ENCODE measurements at regions not wholly inside any gene's neighbourhood (a gene's known extent, or its start where the extent isn't known, plus 50 kb on each side); places are given as distances from the start of the nearest gene placed in this dataset.

DNA sequence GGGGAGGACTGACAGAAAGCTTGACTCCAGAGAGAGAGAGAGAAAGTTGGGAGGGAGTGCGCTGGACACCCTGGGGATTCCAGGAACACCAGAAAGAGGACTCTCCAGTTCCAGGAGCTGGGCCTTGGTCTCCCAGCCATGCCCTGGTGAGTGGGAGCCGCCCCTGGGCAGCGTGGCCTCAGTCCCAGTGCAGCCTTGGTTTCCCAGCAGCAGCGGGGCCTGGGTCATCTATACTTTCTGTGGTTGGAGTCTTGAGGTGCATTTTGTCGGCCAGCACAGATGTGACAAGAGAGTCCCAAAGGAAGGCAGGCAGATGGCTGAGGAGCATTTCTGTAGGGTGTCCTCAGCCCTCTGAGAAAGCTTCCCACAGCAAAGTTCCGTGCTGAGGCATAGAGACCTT lies 334.7 kb upstream of the ZNF32 start:
- no peak overlapping the region for H3K27ac ChIP-seq
- H4K20me1 ChIP-seq: no peaks in the 10 kb centered on the region
- no peaks in the 10 kb centered on the region for H3K27me3 ChIP-seq
- no peak overlapping the region for H3K4me2 ChIP-seq
- H3K4me1 ChIP-seq: peaks cover 0 to 44% (median 8%) of the 10 kb centered on the region in 10 experiments; a peak in 14 of 20 replicates
- no peak overlapping the region for H3K4me3 ChIP-seq
- TF ChIP-seq Cebpa-rat (IDR thresholded peaks at IDR 0.05): no peak
- no peaks in the 10 kb centered on the region for H3K36me3 ChIP-seq
- H3K9me3 ChIP-seq (replicated peaks in 1 of 11): no peaks in the 10 kb centered on the region
- no peak overlapping the region for H3K9ac ChIP-seq

DNA sequence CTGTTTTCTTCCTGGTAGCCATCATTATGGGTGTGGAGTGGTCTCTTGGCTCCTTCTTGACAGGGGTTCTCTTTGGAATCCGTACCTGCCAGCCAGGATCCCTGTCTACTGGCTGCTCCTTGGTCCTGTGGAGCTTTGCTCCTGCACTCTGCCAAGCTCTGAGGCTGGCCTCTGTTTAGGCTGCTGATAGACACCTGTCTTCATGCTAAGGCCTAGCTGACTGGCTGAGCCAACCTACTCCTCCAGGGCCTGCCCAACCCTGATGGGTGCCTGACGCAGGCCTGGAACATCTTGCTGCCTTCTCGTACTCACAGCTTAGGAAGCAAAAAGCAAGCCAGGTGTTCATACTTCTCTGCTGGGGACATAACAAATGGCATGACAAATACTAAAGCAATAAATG lies 333.6 kb upstream of the ZNF32 start:
- no peaks in the 10 kb centered on the region for H3K27me3 ChIP-seq
- H3K9me3 ChIP-seq (replicated peaks in 1 of 11): peaks cover 0 to 5% (median 0%) of the 10 kb centered on the region in 11 experiments; a peak in 1 of 22 replicates
- TF ChIP-seq Cebpa-rat (IDR thresholded peaks at IDR 0.05): no peak
- H3K9ac ChIP-seq: no peak overlapping the region
- peak overlapping the region in 2 of 11 experiments; percentile 72 to 81; a peak in 4 of 22 replicates for H3K4me2 ChIP-seq
- peaks cover 4 to 56% (median 17%) of the 10 kb centered on the region in 10 experiments; a peak in 18 of 20 replicates for H3K4me1 ChIP-seq
- peak overlapping the region in 1 of 11 experiments; percentile 62; a peak in 1 of 22 replicates for H3K27ac ChIP-seq
- H3K36me3 ChIP-seq: no peaks in the 10 kb centered on the region
- no peak overlapping the region for H3K4me3 ChIP-seq
- H4K20me1 ChIP-seq: no peaks in the 10 kb centered on the region

DNA sequence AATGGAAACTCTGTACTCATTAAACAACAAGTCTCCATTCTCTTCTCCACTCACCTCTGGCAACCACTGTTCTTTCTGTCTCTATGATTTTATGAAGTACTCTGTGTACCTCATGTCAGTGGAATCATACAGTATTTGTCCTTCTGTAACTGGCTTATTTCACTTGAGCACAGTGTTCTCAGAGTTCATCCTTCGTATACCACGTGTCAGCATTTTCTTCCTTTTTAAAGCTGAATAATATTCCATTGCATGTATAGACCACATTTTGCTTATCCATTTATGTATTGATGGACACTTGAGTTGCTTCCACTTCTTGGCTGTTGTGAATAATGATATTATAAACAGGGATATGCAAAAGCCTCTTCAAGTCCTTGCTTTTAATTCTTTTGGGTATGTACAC lies 333.0 kb upstream of the ZNF32 start:
- Histone ChIP-seq H3K9ac (no peak overlapping the region), H3K4me3 (no peak overlapping the region), H3K4me1 (peaks cover 4 to 58% (median 17%) of the 10 kb centered on the region in 10 experiments; a peak in 18 of 20 replicates), H3K9me3 (replicated peaks in 1 of 11) (peaks cover 0 to 9% (median 0%) of the 10 kb centered on the region in 11 experiments; a peak in 2 of 22 replicates), H3K27me3 (no peaks in the 10 kb centered on the region), H4K20me1 (no peaks in the 10 kb centered on the region), H3K4me2 (peak overlapping the region in 3 of 11 experiments; percentile 72 to 81 (median 76); a peak in 6 of 22 replicates), H3K36me3 (no peaks in the 10 kb centered on the region), H3K27ac (peak overlapping the region in 3 of 11 experiments; percentile 21 to 62 (median 26); a peak in 5 of 22 replicates)
- no peak for TF ChIP-seq Cebpa-rat (IDR thresholded peaks at IDR 0.05)

DNA sequence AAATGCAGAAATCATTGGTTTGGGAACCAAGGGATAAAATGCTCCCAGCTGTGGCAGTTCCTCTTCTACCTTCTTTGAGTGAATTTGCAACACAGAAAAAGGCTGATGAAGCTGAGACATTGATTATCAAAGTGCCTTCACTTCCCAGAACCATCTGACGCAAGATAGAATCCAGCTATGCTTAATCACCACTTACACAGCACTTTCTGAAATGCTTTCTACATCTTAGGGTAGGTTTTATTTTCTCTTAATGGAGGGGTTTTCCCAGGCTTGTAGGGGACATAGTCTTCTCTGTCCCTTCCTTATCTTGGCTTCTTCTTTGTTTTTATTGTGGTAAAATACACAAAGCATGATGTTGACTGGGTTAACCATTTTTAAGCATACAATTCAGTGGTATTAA lies 332.6 kb upstream of the ZNF32 start:
- Histone ChIP-seq H3K9me3 (replicated peaks in 1 of 11) (peaks cover 0 to 10% (median 0%) of the 10 kb centered on the region in 11 experiments; a peak in 4 of 22 replicates), H3K36me3 (no peaks in the 10 kb centered on the region), H3K4me3 (no peak overlapping the region), H3K9ac (no peak overlapping the region), H3K27me3 (no peaks in the 10 kb centered on the region), H3K4me2 (peak overlapping the region in 4 of 11 experiments; percentile 53 to 81 (median 74); a peak in 6 of 22 replicates), H3K4me1 (peaks cover 4 to 58% (median 17%) of the 10 kb centered on the region in 10 experiments; a peak in 18 of 20 replicates), H4K20me1 (no peaks in the 10 kb centered on the region), H3K27ac (peak overlapping the region in 4 of 11 experiments; percentile 26 to 62 (median 47); a peak in 6 of 22 replicates)
- no peak; a peak in 1 of 22 replicates for TF ChIP-seq Cebpa-rat (IDR thresholded peaks at IDR 0.05)

DNA sequence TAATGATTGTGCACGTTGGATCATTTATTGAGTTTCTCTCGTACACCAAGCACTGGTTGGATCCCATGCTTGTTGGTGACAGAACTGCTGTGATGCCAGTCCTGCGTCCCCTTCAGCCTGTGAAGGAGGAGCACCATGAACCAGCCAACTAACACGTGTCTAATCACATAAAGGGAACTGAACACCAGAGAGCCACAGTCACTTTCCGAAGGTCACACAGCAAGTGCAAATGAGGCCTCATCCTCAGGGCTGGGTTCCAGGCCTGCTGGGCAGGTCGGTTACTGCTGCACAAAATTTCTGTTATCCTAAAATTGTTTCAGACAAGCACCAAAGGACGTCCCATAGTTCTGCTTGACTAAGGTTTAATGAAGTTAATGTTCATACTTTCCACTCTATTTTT lies 332.0 kb upstream of the ZNF32 start:
- Histone ChIP-seq H3K27ac (peak overlapping the region in 3 of 11 experiments; percentile 34 to 62 (median 60); a peak in 6 of 22 replicates), H3K4me2 (peak overlapping the region in 8 of 11 experiments; percentile 25 to 81 (median 54); a peak in 12 of 22 replicates), H4K20me1 (no peaks in the 10 kb centered on the region), H3K4me1 (peaks cover 4 to 58% (median 17%) of the 10 kb centered on the region in 10 experiments; a peak in 18 of 20 replicates), H3K9me3 (replicated peaks in 1 of 11) (peaks cover 0 to 15% (median 1%) of the 10 kb centered on the region in 11 experiments; a peak in 10 of 22 replicates), H3K4me3 (no peak overlapping the region), H3K27me3 (no peaks in the 10 kb centered on the region), H3K9ac (peak overlapping the region in 1 of 11 experiments; percentile 29; a peak in 1 of 22 replicates), H3K36me3 (no peaks in the 10 kb centered on the region)
- TF ChIP-seq Cebpa-rat (IDR thresholded peaks at IDR 0.05): no peak

DNA sequence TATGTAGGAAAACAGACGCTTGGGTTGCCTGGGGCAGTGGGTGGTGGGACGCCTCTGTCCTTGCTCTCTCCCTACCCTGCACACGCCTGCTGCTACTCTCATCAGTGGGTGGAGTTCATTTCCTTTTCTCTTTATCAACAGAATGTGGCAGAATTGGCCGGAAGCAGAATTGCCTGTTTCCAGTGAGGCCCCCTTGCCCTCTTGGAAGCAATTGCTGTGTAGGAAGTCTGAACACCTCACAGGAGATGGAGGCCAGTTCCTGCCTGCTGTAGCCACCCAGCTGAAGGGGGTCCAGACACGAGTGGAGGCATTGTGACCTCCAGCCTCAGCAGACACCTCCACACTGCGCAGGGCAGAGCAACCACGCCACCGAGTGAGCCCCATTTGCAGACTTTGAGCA lies 331.6 kb upstream of the ZNF32 start:
- TF ChIP-seq Cebpa-rat (IDR thresholded peaks at IDR 0.05): no peak
- Histone ChIP-seq H3K4me1 (peaks cover 4 to 58% (median 17%) of the 10 kb centered on the region in 10 experiments; a peak in 18 of 20 replicates), H3K27me3 (no peaks in the 10 kb centered on the region), H3K9me3 (replicated peaks in 1 of 11) (peaks cover 0 to 19% (median 5%) of the 10 kb centered on the region in 11 experiments; a peak in 10 of 22 replicates), H4K20me1 (no peaks in the 10 kb centered on the region), H3K27ac (peak overlapping the region in 3 of 11 experiments; percentile 34 to 62 (median 60); a peak in 5 of 22 replicates), H3K36me3 (no peaks in the 10 kb centered on the region), H3K9ac (peak overlapping the region in 1 of 11 experiments; percentile 29; a peak in 1 of 22 replicates), H3K4me3 (no peak overlapping the region), H3K4me2 (peak overlapping the region in 10 of 11 experiments; percentile 6 to 81 (median 42); a peak in 15 of 22 replicates)

DNA sequence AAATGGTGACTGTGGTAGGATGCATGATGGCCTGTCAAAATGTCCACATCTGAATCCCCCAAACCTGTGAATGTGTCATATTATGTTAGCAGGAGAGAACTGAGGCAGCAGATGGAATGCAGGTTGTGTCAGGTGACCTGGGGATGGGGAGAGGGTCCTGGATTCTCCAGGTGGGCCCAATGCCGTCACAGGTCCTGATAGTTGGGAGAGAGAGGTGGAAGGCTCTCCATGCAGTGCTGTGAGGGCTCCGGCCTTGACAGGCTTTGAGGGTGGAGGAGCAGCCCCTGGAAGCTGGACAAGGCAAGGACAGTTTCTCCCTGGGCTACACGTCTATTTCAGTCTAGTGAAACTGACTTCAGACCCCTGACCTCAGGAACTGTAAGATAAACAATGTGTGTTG lies 330.9 kb upstream of the ZNF32 start:
- Histone ChIP-seq H3K27me3 (no peaks in the 10 kb centered on the region), H3K9me3 (replicated peaks in 1 of 11) (peaks cover 0 to 23% (median 7%) of the 10 kb centered on the region in 11 experiments; a peak in 10 of 22 replicates), H3K4me1 (peaks cover 4 to 58% (median 17%) of the 10 kb centered on the region in 10 experiments; a peak in 18 of 20 replicates), H3K36me3 (no peaks in the 10 kb centered on the region), H3K4me2 (peak overlapping the region in 4 of 11 experiments; percentile 28 to 76 (median 56); a peak in 6 of 22 replicates), H4K20me1 (no peaks in the 10 kb centered on the region), H3K9ac (no peak overlapping the region), H3K27ac (peak overlapping the region in 1 of 11 experiments; percentile 62; a peak in 1 of 22 replicates), H3K4me3 (no peak overlapping the region)
- TF ChIP-seq Cebpa-rat (IDR thresholded peaks at IDR 0.05): no peak

DNA sequence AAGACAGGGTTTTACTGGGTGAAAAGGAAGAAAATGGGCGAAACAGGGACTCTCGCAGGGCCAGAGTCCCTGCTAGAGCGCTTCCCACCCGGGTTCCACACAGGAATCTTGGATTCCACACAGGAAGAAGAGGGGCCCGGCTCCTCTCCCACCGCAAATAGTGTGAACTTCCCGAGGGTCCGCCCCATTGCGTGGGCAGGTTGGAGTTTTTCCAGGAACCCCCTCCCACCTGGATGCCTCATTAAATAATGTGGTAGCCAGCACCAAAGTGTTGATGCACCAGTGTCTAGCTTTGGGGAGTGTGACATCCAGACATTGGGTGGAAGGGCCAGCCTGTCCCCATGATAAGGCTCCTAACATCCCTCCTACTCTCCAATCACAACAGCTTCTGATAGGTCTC lies 330.3 kb upstream of the ZNF32 start:
- no peak for TF ChIP-seq Cebpa-rat (IDR thresholded peaks at IDR 0.05)
- H3K4me2 ChIP-seq: peak overlapping the region in 5 of 11 experiments; percentile 16 to 72 (median 59); a peak in 6 of 22 replicates
- no peaks in the 10 kb centered on the region for H3K36me3 ChIP-seq
- H4K20me1 ChIP-seq: no peaks in the 10 kb centered on the region
- peaks cover 0 to 23% (median 7%) of the 10 kb centered on the region in 11 experiments; a peak in 10 of 22 replicates for H3K9me3 ChIP-seq (replicated peaks in 1 of 11)
- H3K27ac ChIP-seq: peak overlapping the region in 2 of 11 experiments; percentile 12 to 39; a peak in 2 of 22 replicates
- peaks cover 4 to 58% (median 17%) of the 10 kb centered on the region in 10 experiments; a peak in 18 of 20 replicates for H3K4me1 ChIP-seq
- H3K27me3 ChIP-seq: no peaks in the 10 kb centered on the region
- no peak overlapping the region for H3K9ac ChIP-seq
- no peak overlapping the region for H3K4me3 ChIP-seq

DNA sequence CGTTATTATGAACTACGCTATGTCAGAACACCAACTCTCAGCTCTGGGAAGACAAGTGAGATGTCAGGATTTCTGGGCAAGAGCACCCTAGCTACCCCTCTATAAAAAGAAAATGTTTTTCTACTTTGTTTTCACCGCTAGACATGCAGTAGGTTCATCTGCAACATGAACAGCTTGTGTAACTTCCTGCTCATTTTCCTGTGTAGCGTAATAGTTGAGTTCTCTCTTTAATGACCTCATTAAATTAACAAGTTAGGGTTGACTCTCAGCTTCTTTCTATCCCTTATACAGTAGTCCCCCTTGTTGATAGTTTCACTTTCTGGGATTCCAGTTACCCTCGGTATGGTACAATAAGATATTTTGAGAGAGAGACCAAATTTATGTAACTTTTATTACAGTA lies 329.4 kb upstream of the ZNF32 start:
- Histone ChIP-seq H3K9me3 (replicated peaks in 1 of 11) (peaks cover 0 to 23% (median 7%) of the 10 kb centered on the region in 11 experiments; a peak in 10 of 22 replicates), H3K27me3 (no peaks in the 10 kb centered on the region), H3K9ac (no peak overlapping the region; a peak in 1 of 22 replicates), H3K36me3 (no peaks in the 10 kb centered on the region), H3K4me2 (peak overlapping the region; percentile 31 to 74 (median 56); a peak in 21 of 22 replicates), H3K27ac (peak overlapping the region in 7 of 11 experiments; percentile 3 to 61 (median 39); a peak in 10 of 22 replicates), H3K4me3 (no peak overlapping the region), H3K4me1 (peaks cover 4 to 58% (median 17%) of the 10 kb centered on the region in 10 experiments; a peak in 18 of 20 replicates), H4K20me1 (no peaks in the 10 kb centered on the region)
- no peak for TF ChIP-seq Cebpa-rat (IDR thresholded peaks at IDR 0.05)

Data from BLaER1 treated with 17β-estradiol and CSF1 and Interleukin-3, amounts not matched to agents 10 nM and 100 nM (cell line).